Tibial artery (tissue), 4 donors: ENCODE measurements at regions not wholly inside any gene's neighbourhood (a gene's known extent, or its start where the extent isn't known, plus 50 kb on each side); places are given as distances from the start of the nearest gene placed in this dataset.

Source experiments
- DNase-seq, 2 donors: peaks; one replicate each; pipeline ENCODE4 v3.0.0-alpha.2; 2019
- H3K27ac ChIP-seq, 2 donors: fragments of 200-600 bp; sonication (generic) in 1 of 2; 1 replicate in 1 of 2; 2 replicates in 1 of 2; pipeline ENCODE4 v1.5.1; 2018 to 2019; ENCODE audit warnings: mild to moderate bottlenecking in 1 of 2
- H3K27me3 ChIP-seq, 2 donors: fragments of 200-600 bp; sonication (generic) in 1 of 2; one replicate each; pipeline versions ENCODE4 v1.5.1 to v1.6.0; 2016 to 2019
- H3K36me3 ChIP-seq, 3 donors: fragments of 200-600 bp; sonication (generic) in 2 of 3; one replicate each; pipeline ENCODE4 v1.5.1; 2016 to 2019; ENCODE audit warnings: mild to moderate bottlenecking in 2 of 3
- H3K4me1 ChIP-seq, 4 donors: fragments of 200-600 bp; sonication (generic) in 2 of 4; 1 replicate in 3 of 4; 2 replicates in 1 of 4; pipeline ENCODE4 v1.5.1; 2016 to 2019
- H3K4me3 ChIP-seq, 2 donors: fragments of 200-600 bp; sonication (generic) in 1 of 2; 1 replicate in 1 of 2; 2 replicates in 1 of 2; pipeline ENCODE4 v1.5.1; 2018 to 2019; ENCODE audit warnings: mild to moderate bottlenecking in 2 of 2
- H3K9me3 ChIP-seq, 3 donors: fragments of 200-600 bp; sonication (generic) in 1 of 3; one replicate each; pipeline ENCODE4 v1.5.1; 2016 to 2019
- CTCF ChIP-seq, 2 experiments: fragments of 200-600 bp in 1 of 2; fragments of 450-650 bp in 1 of 2; IDR thresholded peaks; one replicate each; pipeline ENCODE4 v1.5.1; 2017 to 2019; ENCODE audit warnings: antibody characterized with exemption in 2 of 2, mild to moderate bottlenecking in 1 of 2, moderate library complexity in 1 of 2
- intact Hi-C: fragments of 100-400 bp; cut with DNase I; formaldehyde crosslinking; loops from one replicate; pipeline ENCODE4 v1.15.0; 2023; ENCODE audit warnings: low total_unique reads

GRCh38 chr6:121896771-121897170 lies 461.3 kb downstream of the GJA1 start:
- Histone ChIP-seq H3K4me1 (peaks cover 0 to 4% (median 0%) of the 10 kb centered on the region in 4 donors), H3K27ac (no peak overlapping the region), H3K4me3 (no peak overlapping the region), H3K36me3 (no peaks in the 10 kb centered on the region), H3K9me3 (no peaks in the 10 kb centered on the region), H3K27me3 (no peaks in the 10 kb centered on the region)
- intact Hi-C loops, result no loop called here
- DNase-seq, result no peak
- TF ChIP-seq CTCF (IDR thresholded peaks at IDR 0.05), result no peak

- Histone ChIP-seq H3K4me1 (peaks cover 0 to 4% (median 0%) of the 10 kb centered on the region in 4 donors), H3K9me3 (no peaks in the 10 kb centered on the region), H3K36me3 (no peaks in the 10 kb centered on the region), H3K27me3 (no peaks in the 10 kb centered on the region), H3K4me3 (no peak overlapping the region), H3K27ac (no peak overlapping the region)
- DNase-seq, result no peak
- intact Hi-C loops, result no loop called here
- TF ChIP-seq CTCF (IDR thresholded peaks at IDR 0.05), result no peak
These were observed 461.9 kb downstream of the GJA1 start for GRCh38 chr6:121897337-121897760.

- no peak overlapping the region for H3K4me3 ChIP-seq
- no peaks in the 10 kb centered on the region for H3K36me3 ChIP-seq
- no peaks in the 10 kb centered on the region for H3K27me3 ChIP-seq
- DNase-seq, result no peak
- TF ChIP-seq CTCF (IDR thresholded peaks at IDR 0.05), result no peak
- H3K9me3 ChIP-seq, result no peaks in the 10 kb centered on the region
- no peak overlapping the region for H3K27ac ChIP-seq
- peaks cover 0 to 4% (median 0%) of the 10 kb centered on the region in 4 donors for H3K4me1 ChIP-seq
- intact Hi-C loops, result no loop called here
These were observed 466.0 kb downstream of the GJA1 start for GRCh38 chr6:121901432-121901831.

- intact Hi-C loops, result no loop called here
- Histone ChIP-seq H3K27ac (no peak overlapping the region), H3K4me1 (no peaks in the 10 kb centered on the region), H3K27me3 (no peaks in the 10 kb centered on the region), H3K36me3 (no peaks in the 10 kb centered on the region), H3K9me3 (peaks cover 0 to 22% (median 0%) of the 10 kb centered on the region in 3 donors), H3K4me3 (no peak overlapping the region)
- DNase-seq, result no peak
- TF ChIP-seq CTCF (IDR thresholded peaks at IDR 0.05), result no peak
These were observed 469.1 kb downstream of the GJA1 start for GRCh38 chr6:121904559-121904958.

GRCh38 chr6:121912905-121913304 lies 477.5 kb downstream of the GJA1 start:
- no peak for DNase-seq
- peaks cover 0 to 18% (median 0%) of the 10 kb centered on the region in 3 donors for H3K9me3 ChIP-seq
- no peak for TF ChIP-seq CTCF (IDR thresholded peaks at IDR 0.05)
- H3K4me3 ChIP-seq, result no peak overlapping the region
- no peaks in the 10 kb centered on the region for H3K36me3 ChIP-seq
- no peaks in the 10 kb centered on the region for H3K4me1 ChIP-seq
- intact Hi-C loops, result no loop called here
- H3K27me3 ChIP-seq, result no peaks in the 10 kb centered on the region
- H3K27ac ChIP-seq, result no peak overlapping the region

GRCh38 chr6:121917263-121917829 lies 481.9 kb downstream of the GJA1 start:
- H3K4me1 ChIP-seq, result no peaks in the 10 kb centered on the region
- H3K36me3 ChIP-seq, result no peaks in the 10 kb centered on the region
- no peak overlapping the region for H3K27ac ChIP-seq
- DNase-seq, result no peak
- H3K9me3 ChIP-seq, result no peaks in the 10 kb centered on the region
- intact Hi-C loops, result no loop called here
- no peak for TF ChIP-seq CTCF (IDR thresholded peaks at IDR 0.05)
- H3K4me3 ChIP-seq, result no peak overlapping the region
- H3K27me3 ChIP-seq, result no peaks in the 10 kb centered on the region
